CD14-positive monocyte (primary cell): ENCODE measurements at regions not wholly inside any gene's neighbourhood (a gene's known extent, or its start where the extent isn't known, plus 50 kb on each side); places are given as distances from the start of the nearest gene placed in this dataset.

ENCODE experiments used
- DNase-seq, 3 donors: peaks; one replicate each; pipeline ENCODE4 v3.0.0-alpha.2; 2011 to 2022
- H2AFZ ChIP-seq: 2 replicates; pipeline ENCODE4 v1.6.0; 2012; ENCODE audit warnings: mild to moderate bottlenecking, low read depth, low read length, inconsistent platforms; ENCODE audit not compliant: insufficient read depth, poor library complexity, severe bottlenecking
- H3K27ac ChIP-seq, 2 donors: 1 replicate in 1 of 2; 2 replicates in 1 of 2; pipeline ENCODE4 v1.5.1; 2012 to 2013; ENCODE audit warnings: low read length in 2 of 2, control low read depth in 1 of 2, inconsistent platforms in 1 of 2, low read depth in 1 of 2, mild to moderate bottlenecking in 1 of 2
- H3K27me3 ChIP-seq, 2 donors: one replicate each; pipeline versions ENCODE4 v1.6.0 to v1.6.1; 2011 to 2013; ENCODE audit warnings: low read length in 2 of 2; ENCODE audit not compliant: control insufficient read depth in 2 of 2, insufficient read depth in 2 of 2
- H3K36me3 ChIP-seq, 2 donors: replicated peaks in 1 of 2; 1 replicate in 1 of 2; 2 replicates in 1 of 2; pipeline versions ENCODE4 v1.5.1 to v1.6.1; 2012 to 2013; ENCODE audit warnings: low read length in 2 of 2, control low read depth in 1 of 2, inconsistent platforms in 1 of 2, mild to moderate bottlenecking in 1 of 2; ENCODE audit not compliant: insufficient read depth in 2 of 2, control insufficient read depth in 1 of 2
- H3K4me1 ChIP-seq, 2 donors: 1 replicate in 1 of 2; 2 replicates in 1 of 2; pipeline versions ENCODE4 v1.5.1 to v1.6.1; 2012 to 2013; ENCODE audit warnings: low read length in 2 of 2, control low read depth in 1 of 2, inconsistent platforms in 1 of 2, mild to moderate bottlenecking in 1 of 2, moderate library complexity in 1 of 2; ENCODE audit not compliant: insufficient read depth in 2 of 2, control insufficient read depth in 1 of 2
- H3K4me2 ChIP-seq: replicated peaks from 2 replicates; pipeline ENCODE3; 2012; ENCODE audit warnings: low read length, moderate library complexity, mild to moderate bottlenecking; ENCODE audit not compliant: poor library complexity, severe bottlenecking; ENCODE audit errors: extremely low read depth
- H3K4me3 ChIP-seq, 3 experiments: fragments of 200-600 bp in 1 of 3; sonication (generic) in 1 of 3; replicated peaks in 1 of 3; 1 replicate in 2 of 3; 2 replicates in 1 of 3; pipeline ENCODE4 v1.5.1; 2011 to 2013; ENCODE audit warnings: low read length in 3 of 3, mild to moderate bottlenecking in 3 of 3, control low read depth in 2 of 3, low read depth in 2 of 3, inconsistent platforms in 1 of 3, moderate library complexity in 1 of 3
- H3K79me2 ChIP-seq: 2 replicates; pipeline ENCODE4 v1.6.0; 2012; ENCODE audit warnings: mild to moderate bottlenecking, control low read depth, inconsistent platforms, low read length, moderate library complexity; ENCODE audit not compliant: insufficient read depth
- H3K9ac ChIP-seq: 2 replicates; pipeline ENCODE4 v1.6.0; 2017; ENCODE audit warnings: low read length, mild to moderate bottlenecking; ENCODE audit not compliant: insufficient read depth, poor library complexity, severe bottlenecking
- H3K9me3 ChIP-seq, 2 donors: replicated peaks in 1 of 2; 1 replicate in 1 of 2; 2 replicates in 1 of 2; pipeline versions ENCODE4 v1.5.1 to v1.6.1; 2012 to 2013; ENCODE audit warnings: low read length in 2 of 2, control low read depth in 1 of 2; ENCODE audit not compliant: control insufficient read depth in 1 of 2, insufficient read depth in 1 of 2
- H4K20me1 ChIP-seq: 2 replicates; pipeline ENCODE4 v1.6.0; 2012; ENCODE audit warnings: mild to moderate bottlenecking, low read length, control low read depth, moderate library complexity; ENCODE audit not compliant: insufficient read depth
- H3K27ac Mint-ChIP-seq, 7 donors: one replicate each; pipeline ENCODE4 v1.8.0; 2020; ENCODE audit warnings: mild to moderate bottlenecking in 7 of 7, mixed read lengths in 7 of 7, moderate library complexity in 6 of 7, inconsistent platforms in 2 of 7
- H3K27me3 Mint-ChIP-seq, 3 donors: one replicate each; pipeline ENCODE4 v1.8.0; 2021 to 2022; ENCODE audit warnings: low read depth in 3 of 3, mild to moderate bottlenecking in 3 of 3, mixed read lengths in 3 of 3, moderate library complexity in 3 of 3, inconsistent platforms in 1 of 3
- H3K36me3 Mint-ChIP-seq, 2 donors: one replicate each; pipeline ENCODE4 v1.8.0; 2020; ENCODE audit warnings: mixed read lengths in 2 of 2, inconsistent platforms in 1 of 2, mild to moderate bottlenecking in 1 of 2
- H3K4me1 Mint-ChIP-seq: one replicate; pipeline ENCODE4 v1.8.0; 2020; ENCODE audit warnings: mild to moderate bottlenecking, mixed read lengths
- H3K4me3 Mint-ChIP-seq, 2 donors: one replicate each; pipeline ENCODE4 v1.8.0; 2020; ENCODE audit warnings: mild to moderate bottlenecking in 2 of 2, mixed read lengths in 2 of 2, moderate library complexity in 1 of 2
- H3K9me3 Mint-ChIP-seq, 7 donors: one replicate each; pipeline ENCODE4 v1.8.0; 2020 to 2022; ENCODE audit warnings: mixed read lengths in 7 of 7, mild to moderate bottlenecking in 6 of 7, moderate library complexity in 6 of 7, inconsistent platforms in 2 of 7
- WGBS: methylation state at CpG from one replicate; pipeline ENCODE4 v1.1.5; 2013; ENCODE audit warnings: missing lambda C conversion rate; ENCODE audit not compliant: insufficient coverage; 5-methylcytosine and 5-hydroxymethylcytosine counted together
- intact Hi-C, 2 donors: fragments of 100-400 bp; cut with micrococcal nuclease; formaldehyde crosslinking; loops; one replicate each; pipeline versions ENCODE4 v1.15.0 to v1.15.1; 2023
- TF ChIP-seq, protein P1 (sequence below): fragments of 200-600 bp; IDR thresholded peaks from one replicate; pipeline ENCODE4 v1.8.0; 2022; ENCODE audit warnings: antibody characterized with exemption, mild to moderate bottlenecking

DNA sequence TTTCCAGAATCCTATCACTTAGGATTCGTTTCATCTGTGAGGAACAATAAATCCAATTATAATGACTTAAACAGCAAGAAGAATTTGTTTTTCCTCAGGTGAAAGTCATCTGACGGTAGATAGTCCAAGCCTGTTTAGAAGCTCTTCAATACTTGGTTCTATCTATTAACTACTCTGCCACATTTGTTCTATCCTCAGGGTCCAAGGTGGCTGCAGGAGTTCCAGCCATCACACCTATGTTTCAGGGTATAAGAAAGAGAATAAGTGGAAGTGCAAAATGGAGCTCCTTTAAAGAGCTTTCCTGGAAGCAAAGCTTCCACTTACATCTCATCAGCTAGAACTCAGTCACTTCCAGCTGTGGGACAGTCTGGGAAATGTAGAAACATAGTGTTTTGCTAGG, 72.1 kb upstream of the CCDC60 start:
- Histone ChIP-seq H3K27ac (no peak overlapping the region), H3K79me2 (no peaks in the 10 kb centered on the region), H4K20me1 (no peaks in the 10 kb centered on the region), H3K9me3 (peaks cover 4 to 5% of the 10 kb centered on the region in 2 donors), H3K4me3 (no peak overlapping the region), H3K4me1 (no peaks in the 10 kb centered on the region), H3K36me3 (no peaks in the 10 kb centered on the region), H3K9ac (no peak overlapping the region), H3K27me3 (peaks cover 4 to 6% of the 10 kb centered on the region in 2 donors), H3K4me2 (no peak overlapping the region), H2AFZ (no peak overlapping the region)
- WGBS, result no CpG with 5 or more reads among the region's 2 CpGs
- TF ChIP-seq, protein P1, sequence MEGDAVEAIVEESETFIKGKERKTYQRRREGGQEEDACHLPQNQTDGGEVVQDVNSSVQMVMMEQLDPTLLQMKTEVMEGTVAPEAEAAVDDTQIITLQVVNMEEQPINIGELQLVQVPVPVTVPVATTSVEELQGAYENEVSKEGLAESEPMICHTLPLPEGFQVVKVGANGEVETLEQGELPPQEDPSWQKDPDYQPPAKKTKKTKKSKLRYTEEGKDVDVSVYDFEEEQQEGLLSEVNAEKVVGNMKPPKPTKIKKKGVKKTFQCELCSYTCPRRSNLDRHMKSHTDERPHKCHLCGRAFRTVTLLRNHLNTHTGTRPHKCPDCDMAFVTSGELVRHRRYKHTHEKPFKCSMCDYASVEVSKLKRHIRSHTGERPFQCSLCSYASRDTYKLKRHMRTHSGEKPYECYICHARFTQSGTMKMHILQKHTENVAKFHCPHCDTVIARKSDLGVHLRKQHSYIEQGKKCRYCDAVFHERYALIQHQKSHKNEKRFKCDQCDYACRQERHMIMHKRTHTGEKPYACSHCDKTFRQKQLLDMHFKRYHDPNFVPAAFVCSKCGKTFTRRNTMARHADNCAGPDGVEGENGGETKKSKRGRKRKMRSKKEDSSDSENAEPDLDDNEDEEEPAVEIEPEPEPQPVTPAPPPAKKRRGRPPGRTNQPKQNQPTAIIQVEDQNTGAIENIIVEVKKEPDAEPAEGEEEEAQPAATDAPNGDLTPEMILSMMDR, result no peak
- peaks cover 3 to 26% (median 10%) of the 10 kb centered on the region in 7 donors for H3K9me3 Mint-ChIP-seq
- intact Hi-C loops, result no loop called here
- H3K27me3 Mint-ChIP-seq, result peaks cover 5 to 8% (median 6%) of the 10 kb centered on the region in 3 donors
- H3K27ac Mint-ChIP-seq, result no peak overlapping the region
- H3K36me3 Mint-ChIP-seq, result no peaks in the 10 kb centered on the region
- H3K4me3 Mint-ChIP-seq, result no peak overlapping the region
- no peaks in the 10 kb centered on the region for H3K4me1 Mint-ChIP-seq
- no peak for DNase-seq

DNA sequence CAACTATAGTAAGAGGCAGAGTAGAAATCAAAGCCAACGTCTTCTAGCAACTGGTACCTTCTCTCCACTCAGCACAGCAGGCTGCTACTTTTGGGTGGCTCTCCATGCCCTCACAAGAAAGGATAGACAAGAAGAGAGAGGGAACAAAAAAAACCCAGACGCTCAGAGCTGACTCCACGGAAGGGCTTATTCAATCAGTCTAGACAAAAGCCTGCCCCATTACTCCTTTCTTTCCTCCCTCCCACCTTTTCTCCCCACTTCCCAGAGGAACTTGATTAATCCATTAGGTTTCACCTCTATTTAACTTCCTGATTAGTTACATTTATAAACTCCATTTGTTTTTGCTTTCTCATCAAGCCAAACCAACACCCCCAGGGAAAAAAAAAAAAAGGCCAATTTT, 71.1 kb upstream of the CCDC60 start:
- Histone ChIP-seq H3K79me2 (no peaks in the 10 kb centered on the region), H3K4me3 (no peak overlapping the region), H2AFZ (no peak overlapping the region), H3K4me1 (no peaks in the 10 kb centered on the region), H3K9ac (no peak overlapping the region), H3K27ac (no peak overlapping the region), H4K20me1 (no peaks in the 10 kb centered on the region), H3K27me3 (peaks cover 0 to 4% of the 10 kb centered on the region in 2 donors), H3K36me3 (no peaks in the 10 kb centered on the region), H3K4me2 (no peak overlapping the region), H3K9me3 (peaks cover 14% of the 10 kb centered on the region in 2 donors)
- intact Hi-C loops, result no loop called here
- no peak overlapping the region for H3K27ac Mint-ChIP-seq
- peaks cover 7 to 30% (median 12%) of the 10 kb centered on the region in 7 donors for H3K9me3 Mint-ChIP-seq
- H3K4me3 Mint-ChIP-seq, result no peak overlapping the region
- peaks cover 2 to 5% (median 3%) of the 10 kb centered on the region in 3 donors for H3K27me3 Mint-ChIP-seq
- no peak for DNase-seq
- TF ChIP-seq, protein P1, result no peak
- WGBS, result 100% methylated on average over 1 of the region's 3 CpGs
- H3K4me1 Mint-ChIP-seq, result no peaks in the 10 kb centered on the region
- H3K36me3 Mint-ChIP-seq, result no peaks in the 10 kb centered on the region
